H9 (cell line): ENCODE measurements at regions not wholly inside any gene's neighbourhood (a gene's known extent, or its start where the extent isn't known, plus 50 kb on each side); places are given as distances from the start of the nearest gene placed in this dataset.

ENCODE experiments used
- DNase-seq: peaks from one replicate; pipeline ENCODE4 v3.0.0-alpha.2; 2017
- H2AFZ ChIP-seq: one replicate; pipeline ENCODE4 v1.6.1; 2013; ENCODE audit warnings: mild to moderate bottlenecking, low read length, control low read depth, moderate library complexity
- H2AK5ac ChIP-seq: 2 replicates; pipeline ENCODE4 v1.6.1; 2013; ENCODE audit warnings: low read length, control low read depth, mixed read lengths; ENCODE audit not compliant: insufficient read length
- H2BK120ac ChIP-seq: one replicate; pipeline ENCODE4 v1.6.1; 2013; ENCODE audit warnings: low read depth, mild to moderate bottlenecking, low read length, control low read depth, inconsistent platforms; ENCODE audit not compliant: poor library complexity, severe bottlenecking
- H2BK12ac ChIP-seq: 2 replicates; pipeline ENCODE4 v1.6.1; 2013; ENCODE audit warnings: low read length, control low read depth, mixed read lengths, low read depth; ENCODE audit not compliant: insufficient read length
- H2BK15ac ChIP-seq: 2 replicates; pipeline ENCODE4 v1.6.1; 2013; ENCODE audit warnings: low read depth, low read length, control low read depth
- H2BK20ac ChIP-seq: one replicate; pipeline ENCODE4 v1.6.1; 2013; ENCODE audit warnings: low read depth, mild to moderate bottlenecking, low read length, control low read depth, inconsistent platforms; ENCODE audit not compliant: poor library complexity, severe bottlenecking
- H2BK5ac ChIP-seq: 2 replicates; pipeline ENCODE4 v1.6.1; 2013; ENCODE audit warnings: low read length, control low read depth, mixed read lengths; ENCODE audit not compliant: insufficient read length
- H3K14ac ChIP-seq: 2 replicates; pipeline ENCODE4 v1.6.1; 2013; ENCODE audit warnings: low read length, control low read depth; ENCODE audit not compliant: insufficient read depth
- H3K18ac ChIP-seq: 2 replicates; pipeline ENCODE4 v1.6.1; 2013; ENCODE audit warnings: low read depth, mild to moderate bottlenecking, mixed read lengths, low read length, control low read depth; ENCODE audit not compliant: insufficient read length
- H3K23ac ChIP-seq: 2 replicates; pipeline ENCODE4 v1.6.1; 2013; ENCODE audit warnings: low read length, control low read depth, mixed read lengths, low read depth; ENCODE audit not compliant: insufficient read length
- H3K23me2 ChIP-seq: 2 replicates; pipeline ENCODE4 v1.6.1; 2013; ENCODE audit warnings: low read depth, mild to moderate bottlenecking, mixed read lengths, low read length, control low read depth; ENCODE audit not compliant: insufficient read length, poor library complexity, severe bottlenecking
- H3K27ac ChIP-seq: 2 replicates; pipeline ENCODE4 v1.5.1; 2013; ENCODE audit warnings: low read length, control low read depth, mixed read lengths, low read depth; ENCODE audit not compliant: insufficient read length
- H3K27me3 ChIP-seq: 2 replicates; pipeline ENCODE4 v1.6.1; 2013; ENCODE audit warnings: low read length, control low read depth, inconsistent platforms; ENCODE audit not compliant: insufficient read depth
- H3K4ac ChIP-seq: 2 replicates; pipeline ENCODE4 v1.6.1; 2013; ENCODE audit warnings: low read depth, mild to moderate bottlenecking, control low read depth, inconsistent platforms, low read length, moderate library complexity
- H3K4me1 ChIP-seq: 2 replicates; pipeline ENCODE4 v1.6.1; 2013; ENCODE audit warnings: low read length, control low read depth, inconsistent platforms; ENCODE audit not compliant: insufficient read depth
- H3K4me2 ChIP-seq: 2 replicates; pipeline ENCODE4 v1.6.1; 2013; ENCODE audit warnings: low read length, control low read depth, mixed read lengths; ENCODE audit not compliant: insufficient read length, insufficient read depth
- H3K56ac ChIP-seq: 2 replicates; pipeline ENCODE4 v1.6.1; 2013; ENCODE audit warnings: low read depth, mild to moderate bottlenecking, mixed read lengths, low read length, control low read depth; ENCODE audit not compliant: insufficient read length
- H3K79me1 ChIP-seq: 2 replicates; pipeline ENCODE4 v1.6.1; 2013; ENCODE audit warnings: low read depth, mild to moderate bottlenecking, moderate library complexity, low read length, control low read depth, inconsistent platforms; ENCODE audit not compliant: insufficient read depth, poor library complexity, severe bottlenecking
- H3K79me2 ChIP-seq: 2 replicates; pipeline ENCODE4 v1.6.1; 2013; ENCODE audit warnings: low read length, control low read depth, inconsistent platforms; ENCODE audit not compliant: insufficient read depth
- H3K9ac ChIP-seq: 2 replicates; pipeline ENCODE4 v1.6.1; 2013; ENCODE audit warnings: low read length, control low read depth, mixed read lengths; ENCODE audit not compliant: insufficient read length; ENCODE audit errors: extremely low read depth
- H3K9me3 ChIP-seq: one replicate; pipeline ENCODE4 v1.6.1; 2013; ENCODE audit warnings: low read depth, low read length, inconsistent platforms; ENCODE audit not compliant: control insufficient read depth
- H3T11ph ChIP-seq: one replicate; pipeline ENCODE4 v1.6.1; 2013; ENCODE audit warnings: mild to moderate bottlenecking, low read length, control low read depth, inconsistent platforms
- H4K20me1 ChIP-seq: one replicate; pipeline ENCODE4 v1.6.1; 2013; ENCODE audit not compliant: control insufficient read depth, insufficient read length, insufficient read depth
- H4K5ac ChIP-seq: 2 replicates; pipeline ENCODE4 v1.6.1; 2013; ENCODE audit warnings: low read depth, mild to moderate bottlenecking, mixed read lengths, low read length, control low read depth; ENCODE audit not compliant: insufficient read length
- H4K8ac ChIP-seq: replicated peaks from 2 replicates; pipeline ENCODE4 v1.6.1; 2013; ENCODE audit warnings: low read length, control low read depth, mixed read lengths, low read depth; ENCODE audit not compliant: insufficient read length
- H4K91ac ChIP-seq: 2 replicates; pipeline ENCODE4 v1.6.1; 2013; ENCODE audit warnings: low read depth, mild to moderate bottlenecking, moderate library complexity, mixed read lengths, low read length, control low read depth; ENCODE audit not compliant: insufficient read length
- H3K27ac Mint-ChIP-seq, 3 experiments: 2 replicates in 2 of 3; 3 replicates in 1 of 3; pipeline ENCODE4 v1.8.0; 2020 to 2021; ENCODE audit warnings: mixed read lengths in 3 of 3, mild to moderate bottlenecking in 1 of 3, moderate library complexity in 1 of 3
- H3K27me3 Mint-ChIP-seq: 2 replicates; pipeline ENCODE4 v1.8.0; 2021; ENCODE audit warnings: low read depth, mild to moderate bottlenecking, moderate library complexity, mixed read lengths
- H3K36me3 Mint-ChIP-seq, 3 experiments: 2 replicates in 2 of 3; 3 replicates in 1 of 3; pipeline ENCODE4 v1.8.0; 2020 to 2021; ENCODE audit warnings: low read depth in 3 of 3, mixed read lengths in 3 of 3; ENCODE audit not compliant: insufficient read depth in 1 of 3
- H3K4me1 Mint-ChIP-seq, 2 experiments: 2 replicates each; pipeline ENCODE4 v1.8.0; 2020; ENCODE audit warnings: mixed read lengths in 2 of 2
- H3K4me3 Mint-ChIP-seq, 2 experiments: 2 replicates in 1 of 2; 3 replicates in 1 of 2; pipeline ENCODE4 v1.8.0; 2020 to 2021; ENCODE audit warnings: mild to moderate bottlenecking in 2 of 2, mixed read lengths in 2 of 2, moderate library complexity in 1 of 2
- H3K9me3 Mint-ChIP-seq, 2 experiments: 2 replicates in 1 of 2; 3 replicates in 1 of 2; pipeline ENCODE4 v1.8.0; 2020; ENCODE audit warnings: mild to moderate bottlenecking in 2 of 2, mixed read lengths in 2 of 2, moderate library complexity in 1 of 2
- CTCF ChIP-seq: fragments of 200-600 bp; sonication (generic); conservative IDR thresholded peaks from 3 replicates; pipeline ENCODE4 v1.8.0; 2021; ENCODE audit warnings: antibody characterized with exemption, mild to moderate bottlenecking
- WGBS: extraction: QIAGEN DNeasy Blood & Tissue Kit; methylation state at CpG from one replicate; pipeline ENCODE4 v1.1.7; 2013; ENCODE audit warnings: missing lambda C conversion rate, low lambda C conversion rate, mixed read lengths; ENCODE audit not compliant: insufficient read length; ENCODE audit errors: extremely low coverage; 5-methylcytosine and 5-hydroxymethylcytosine counted together

- H3K4me3 Mint-ChIP-seq, result no peak overlapping the region
- Histone ChIP-seq H2AK5ac (no peak overlapping the region), H3K14ac (no peak overlapping the region), H3K9me3 (no peaks in the 10 kb centered on the region), H4K5ac (no peak overlapping the region), H2AFZ (no peak overlapping the region), H2BK120ac (no peak overlapping the region), H3K56ac (no peak overlapping the region), H3K23ac (no peak overlapping the region), H3K27me3 (no peaks in the 10 kb centered on the region), H3K4me1 (no peaks in the 10 kb centered on the region), H3K23me2 (no peaks in the 10 kb centered on the region), H3K4me2 (no peak overlapping the region), H3K79me1 (no peaks in the 10 kb centered on the region), H3K27ac (no peak overlapping the region), H2BK15ac (no peak overlapping the region), H4K20me1 (no peaks in the 10 kb centered on the region), H3K9ac (no peak overlapping the region), H2BK12ac (no peak overlapping the region), H3K79me2 (no peaks in the 10 kb centered on the region), H3T11ph (no peak overlapping the region), H2BK20ac (no peak overlapping the region), H2BK5ac (no peak overlapping the region), H4K8ac (no peak overlapping the region), H3K18ac (no peak overlapping the region), H4K91ac (no peak overlapping the region), H3K4ac (no peak overlapping the region)
- no peaks in the 10 kb centered on the region; a peak in 1 of 5 replicates for H3K9me3 Mint-ChIP-seq
- TF ChIP-seq CTCF, result no peak
- H3K27ac Mint-ChIP-seq, result no peak overlapping the region
- WGBS, result no CpG with 5 or more reads among the region's 1 CpG
- H3K27me3 Mint-ChIP-seq, result 0 out of 2 replicates have a peak, but pooled peaks cover 1% of the 10 kb centered on the region
- H3K4me1 Mint-ChIP-seq, result peaks cover 3 to 5% of the 10 kb centered on the region in 2 experiments; a peak in 2 of 4 replicates
- no peak for DNase-seq
- no peaks in the 10 kb centered on the region for H3K36me3 Mint-ChIP-seq
These were observed 108.8 kb upstream of the ANO5 start for GRCh38 chr11:22084056-22084455.
